IMR-90 (cell line): ENCODE measurements at regions not wholly inside any gene's neighbourhood (a gene's known extent, or its start where the extent isn't known, plus 50 kb on each side); places are given as distances from the start of the nearest gene placed in this dataset.

ENCODE experiments used
- CEBPB ChIP-seq: IDR thresholded peaks from 2 replicates; pipeline ENCODE4 v1.6.1; 2012; ENCODE audit warnings: low read depth, low read length, improper control_type of control experiment
- MAFK ChIP-seq: IDR thresholded peaks from 2 replicates; pipeline ENCODE4 v1.6.1; 2012; ENCODE audit warnings: low read depth, low read length, improper control_type of control experiment
- MXI1 ChIP-seq: IDR thresholded peaks from 2 replicates; pipeline ENCODE4 v1.6.1; 2012; ENCODE audit warnings: low read depth, mild to moderate bottlenecking, low read length, moderate library complexity, borderline replicate concordance
- POLR2A ChIP-seq: IDR thresholded peaks from 2 replicates; pipeline ENCODE4 v1.6.1; 2012; ENCODE audit warnings: mild to moderate bottlenecking, low read depth, low read length
- RAD21 ChIP-seq: IDR thresholded peaks from 2 replicates; pipeline ENCODE4 v1.6.1; 2012; ENCODE audit warnings: low read length, improper control_type of control experiment
- TF ChIP-seq, protein P1 (sequence below): conservative IDR thresholded peaks from 2 replicates; pipeline ENCODE4 v1.5.1; 2012; ENCODE audit warnings: mild to moderate bottlenecking, low read depth, low read length, improper control_type of control experiment
- TF ChIP-seq, protein P2 (sequence below): fragments of 150-350 bp; IDR thresholded peaks from 2 replicates; pipeline ENCODE4 v1.6.1; 2017; ENCODE audit warnings: mild to moderate bottlenecking, antibody characterized with exemption, low read length, low read depth

DNA sequence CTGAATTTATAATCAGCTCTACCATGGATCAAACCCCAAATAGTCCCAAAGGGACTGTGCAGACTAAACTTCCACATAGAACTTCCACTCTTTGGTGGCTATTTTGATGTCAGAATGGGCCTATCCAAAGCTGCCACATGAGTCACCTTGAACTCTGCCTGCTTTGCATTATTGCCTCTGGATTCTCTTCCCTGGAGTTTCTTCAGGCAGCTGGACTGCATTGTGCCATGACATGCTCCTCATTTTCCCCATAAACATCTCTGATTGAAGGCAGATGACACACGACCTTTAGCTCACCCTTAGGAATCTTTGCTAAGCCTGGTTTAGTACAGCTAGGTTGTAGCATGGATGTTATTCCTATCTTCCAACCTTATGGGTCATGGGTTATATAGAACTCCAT is 251.7 kb downstream of the FZD1 start:
- TF ChIP-seq, protein P1, sequence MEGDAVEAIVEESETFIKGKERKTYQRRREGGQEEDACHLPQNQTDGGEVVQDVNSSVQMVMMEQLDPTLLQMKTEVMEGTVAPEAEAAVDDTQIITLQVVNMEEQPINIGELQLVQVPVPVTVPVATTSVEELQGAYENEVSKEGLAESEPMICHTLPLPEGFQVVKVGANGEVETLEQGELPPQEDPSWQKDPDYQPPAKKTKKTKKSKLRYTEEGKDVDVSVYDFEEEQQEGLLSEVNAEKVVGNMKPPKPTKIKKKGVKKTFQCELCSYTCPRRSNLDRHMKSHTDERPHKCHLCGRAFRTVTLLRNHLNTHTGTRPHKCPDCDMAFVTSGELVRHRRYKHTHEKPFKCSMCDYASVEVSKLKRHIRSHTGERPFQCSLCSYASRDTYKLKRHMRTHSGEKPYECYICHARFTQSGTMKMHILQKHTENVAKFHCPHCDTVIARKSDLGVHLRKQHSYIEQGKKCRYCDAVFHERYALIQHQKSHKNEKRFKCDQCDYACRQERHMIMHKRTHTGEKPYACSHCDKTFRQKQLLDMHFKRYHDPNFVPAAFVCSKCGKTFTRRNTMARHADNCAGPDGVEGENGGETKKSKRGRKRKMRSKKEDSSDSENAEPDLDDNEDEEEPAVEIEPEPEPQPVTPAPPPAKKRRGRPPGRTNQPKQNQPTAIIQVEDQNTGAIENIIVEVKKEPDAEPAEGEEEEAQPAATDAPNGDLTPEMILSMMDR = no peak
- TF ChIP-seq MAFK (no peak), RAD21 (no peak), MXI1 (no peak), POLR2A (no peak), CEBPB (no peak)
- TF ChIP-seq, protein P2, sequence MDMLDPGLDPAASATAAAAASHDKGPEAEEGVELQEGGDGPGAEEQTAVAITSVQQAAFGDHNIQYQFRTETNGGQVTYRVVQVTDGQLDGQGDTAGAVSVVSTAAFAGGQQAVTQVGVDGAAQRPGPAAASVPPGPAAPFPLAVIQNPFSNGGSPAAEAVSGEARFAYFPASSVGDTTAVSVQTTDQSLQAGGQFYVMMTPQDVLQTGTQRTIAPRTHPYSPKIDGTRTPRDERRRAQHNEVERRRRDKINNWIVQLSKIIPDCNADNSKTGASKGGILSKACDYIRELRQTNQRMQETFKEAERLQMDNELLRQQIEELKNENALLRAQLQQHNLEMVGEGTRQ = no peak
